Activated CD4-positive, alpha-beta T cell treated with anti-CD3 and anti-CD28 coated beads, Interleukin-2, Interleukin-6, amounts not matched to agents 100 ng/mL and 50 ng/mL, durations not matched to agents 16 hours and 8 hours (primary cell): ENCODE measurements at regions not wholly inside any gene's neighbourhood (a gene's known extent, or its start where the extent isn't known, plus 50 kb on each side); places are given as distances from the start of the nearest gene placed in this dataset.

Source experiments
- DNase-seq: peaks from one replicate; pipeline ENCODE4 v3.0.0-alpha.2; 2020

GRCh38 chr14:98959410-98959809 lies 312.6 kb downstream of the BCL11B start:
- no peak for DNase-seq

- no peak for DNase-seq
These were observed 311.9 kb downstream of the BCL11B start for GRCh38 chr14:98959958-98960616.

GRCh38 chr14:98960617-98961013 lies 311.4 kb downstream of the BCL11B start:
- no peak for DNase-seq

- no peak for DNase-seq
These were observed 310.8 kb downstream of the BCL11B start for GRCh38 chr14:98961191-98961590.

- DNase-seq: no peak
These were observed 309.9 kb downstream of the BCL11B start for GRCh38 chr14:98962118-98962517.

GRCh38 chr14:98963610-98964009 lies 308.4 kb downstream of the BCL11B start:
- DNase-seq: no peak

- no peak for DNase-seq
These were observed 307.8 kb downstream of the BCL11B start for GRCh38 chr14:98964171-98964570.

- no peak for DNase-seq
These were observed 306.9 kb downstream of the BCL11B start for GRCh38 chr14:98965076-98965475.

GRCh38 chr14:98966016-98966415 lies 306.0 kb downstream of the BCL11B start:
- no peak for DNase-seq

- no peak for DNase-seq
These were observed 305.4 kb downstream of the BCL11B start for GRCh38 chr14:98966475-98967162.

- no peak for DNase-seq
These were observed 297.9 kb downstream of the BCL11B start for GRCh38 chr14:98974113-98974512.

GRCh38 chr14:98976271-98976670 lies 295.7 kb downstream of the BCL11B start:
- DNase-seq: no peak

GRCh38 chr14:98977451-98977850 lies 294.5 kb downstream of the BCL11B start:
- no peak for DNase-seq

- DNase-seq: no peak
These were observed 289.0 kb downstream of the BCL11B start for GRCh38 chr14:98982986-98983385.

- DNase-seq: no peak
These were observed 287.8 kb downstream of the BCL11B start for GRCh38 chr14:98984027-98984718.

- peak; percentile 64 for DNase-seq
These were observed 287.3 kb downstream of the BCL11B start for GRCh38 chr14:98984719-98985041.

GRCh38 chr14:98993818-98994217 lies 278.2 kb downstream of the BCL11B start:
- no peak for DNase-seq

- no peak for DNase-seq
These were observed 277.4 kb downstream of the BCL11B start for GRCh38 chr14:98994561-98994960.

- DNase-seq: no peak
These were observed 274.3 kb downstream of the BCL11B start for GRCh38 chr14:98997526-98998205.

GRCh38 chr14:98999345-98999744 lies 272.7 kb downstream of the BCL11B start:
- no peak for DNase-seq

GRCh38 chr14:98999901-99000300 lies 272.1 kb downstream of the BCL11B start:
- DNase-seq: no peak

- no peak for DNase-seq
These were observed 270.8 kb downstream of the BCL11B start for GRCh38 chr14:99001241-99001640.

GRCh38 chr14:99003646-99004045 lies 268.4 kb downstream of the BCL11B start:
- DNase-seq: no peak

- DNase-seq: no peak
These were observed 267.9 kb downstream of the BCL11B start for GRCh38 chr14:99004112-99004511.
